H9 (cell line): ENCODE measurements at regions not wholly inside any gene's neighbourhood (a gene's known extent, or its start where the extent isn't known, plus 50 kb on each side); places are given as distances from the start of the nearest gene placed in this dataset.

ENCODE experiments used
- DNase-seq: peaks from one replicate; pipeline ENCODE4 v3.0.0-alpha.2; 2017
- H2AFZ ChIP-seq: one replicate; pipeline ENCODE4 v1.6.1; 2013; ENCODE audit warnings: mild to moderate bottlenecking, low read length, control low read depth, moderate library complexity
- H2AK5ac ChIP-seq: 2 replicates; pipeline ENCODE4 v1.6.1; 2013; ENCODE audit warnings: low read length, control low read depth, mixed read lengths; ENCODE audit not compliant: insufficient read length
- H2BK120ac ChIP-seq: one replicate; pipeline ENCODE4 v1.6.1; 2013; ENCODE audit warnings: low read depth, mild to moderate bottlenecking, low read length, control low read depth, inconsistent platforms; ENCODE audit not compliant: poor library complexity, severe bottlenecking
- H2BK12ac ChIP-seq: 2 replicates; pipeline ENCODE4 v1.6.1; 2013; ENCODE audit warnings: low read length, control low read depth, mixed read lengths, low read depth; ENCODE audit not compliant: insufficient read length
- H2BK15ac ChIP-seq: 2 replicates; pipeline ENCODE4 v1.6.1; 2013; ENCODE audit warnings: low read depth, low read length, control low read depth
- H2BK20ac ChIP-seq: one replicate; pipeline ENCODE4 v1.6.1; 2013; ENCODE audit warnings: low read depth, mild to moderate bottlenecking, low read length, control low read depth, inconsistent platforms; ENCODE audit not compliant: poor library complexity, severe bottlenecking
- H2BK5ac ChIP-seq: 2 replicates; pipeline ENCODE4 v1.6.1; 2013; ENCODE audit warnings: low read length, control low read depth, mixed read lengths; ENCODE audit not compliant: insufficient read length
- H3K14ac ChIP-seq: 2 replicates; pipeline ENCODE4 v1.6.1; 2013; ENCODE audit warnings: low read length, control low read depth; ENCODE audit not compliant: insufficient read depth
- H3K18ac ChIP-seq: 2 replicates; pipeline ENCODE4 v1.6.1; 2013; ENCODE audit warnings: low read depth, mild to moderate bottlenecking, mixed read lengths, low read length, control low read depth; ENCODE audit not compliant: insufficient read length
- H3K23ac ChIP-seq: 2 replicates; pipeline ENCODE4 v1.6.1; 2013; ENCODE audit warnings: low read length, control low read depth, mixed read lengths, low read depth; ENCODE audit not compliant: insufficient read length
- H3K23me2 ChIP-seq: 2 replicates; pipeline ENCODE4 v1.6.1; 2013; ENCODE audit warnings: low read depth, mild to moderate bottlenecking, mixed read lengths, low read length, control low read depth; ENCODE audit not compliant: insufficient read length, poor library complexity, severe bottlenecking
- H3K27ac ChIP-seq: 2 replicates; pipeline ENCODE4 v1.5.1; 2013; ENCODE audit warnings: low read length, control low read depth, mixed read lengths, low read depth; ENCODE audit not compliant: insufficient read length
- H3K27me3 ChIP-seq: 2 replicates; pipeline ENCODE4 v1.6.1; 2013; ENCODE audit warnings: low read length, control low read depth, inconsistent platforms; ENCODE audit not compliant: insufficient read depth
- H3K4ac ChIP-seq: 2 replicates; pipeline ENCODE4 v1.6.1; 2013; ENCODE audit warnings: low read depth, mild to moderate bottlenecking, control low read depth, inconsistent platforms, low read length, moderate library complexity
- H3K4me1 ChIP-seq: 2 replicates; pipeline ENCODE4 v1.6.1; 2013; ENCODE audit warnings: low read length, control low read depth, inconsistent platforms; ENCODE audit not compliant: insufficient read depth
- H3K4me2 ChIP-seq: 2 replicates; pipeline ENCODE4 v1.6.1; 2013; ENCODE audit warnings: low read length, control low read depth, mixed read lengths; ENCODE audit not compliant: insufficient read length, insufficient read depth
- H3K56ac ChIP-seq: 2 replicates; pipeline ENCODE4 v1.6.1; 2013; ENCODE audit warnings: low read depth, mild to moderate bottlenecking, mixed read lengths, low read length, control low read depth; ENCODE audit not compliant: insufficient read length
- H3K79me1 ChIP-seq: 2 replicates; pipeline ENCODE4 v1.6.1; 2013; ENCODE audit warnings: low read depth, mild to moderate bottlenecking, moderate library complexity, low read length, control low read depth, inconsistent platforms; ENCODE audit not compliant: insufficient read depth, poor library complexity, severe bottlenecking
- H3K79me2 ChIP-seq: 2 replicates; pipeline ENCODE4 v1.6.1; 2013; ENCODE audit warnings: low read length, control low read depth, inconsistent platforms; ENCODE audit not compliant: insufficient read depth
- H3K9ac ChIP-seq: 2 replicates; pipeline ENCODE4 v1.6.1; 2013; ENCODE audit warnings: low read length, control low read depth, mixed read lengths; ENCODE audit not compliant: insufficient read length; ENCODE audit errors: extremely low read depth
- H3K9me3 ChIP-seq: one replicate; pipeline ENCODE4 v1.6.1; 2013; ENCODE audit warnings: low read depth, low read length, inconsistent platforms; ENCODE audit not compliant: control insufficient read depth
- H3T11ph ChIP-seq: one replicate; pipeline ENCODE4 v1.6.1; 2013; ENCODE audit warnings: mild to moderate bottlenecking, low read length, control low read depth, inconsistent platforms
- H4K20me1 ChIP-seq: one replicate; pipeline ENCODE4 v1.6.1; 2013; ENCODE audit not compliant: control insufficient read depth, insufficient read length, insufficient read depth
- H4K5ac ChIP-seq: 2 replicates; pipeline ENCODE4 v1.6.1; 2013; ENCODE audit warnings: low read depth, mild to moderate bottlenecking, mixed read lengths, low read length, control low read depth; ENCODE audit not compliant: insufficient read length
- H4K8ac ChIP-seq: replicated peaks from 2 replicates; pipeline ENCODE4 v1.6.1; 2013; ENCODE audit warnings: low read length, control low read depth, mixed read lengths, low read depth; ENCODE audit not compliant: insufficient read length
- H4K91ac ChIP-seq: 2 replicates; pipeline ENCODE4 v1.6.1; 2013; ENCODE audit warnings: low read depth, mild to moderate bottlenecking, moderate library complexity, mixed read lengths, low read length, control low read depth; ENCODE audit not compliant: insufficient read length
- H3K27ac Mint-ChIP-seq, 3 experiments: 2 replicates in 2 of 3; 3 replicates in 1 of 3; pipeline ENCODE4 v1.8.0; 2020 to 2021; ENCODE audit warnings: mixed read lengths in 3 of 3, mild to moderate bottlenecking in 1 of 3, moderate library complexity in 1 of 3
- H3K27me3 Mint-ChIP-seq: 2 replicates; pipeline ENCODE4 v1.8.0; 2021; ENCODE audit warnings: low read depth, mild to moderate bottlenecking, moderate library complexity, mixed read lengths
- H3K36me3 Mint-ChIP-seq, 3 experiments: 2 replicates in 2 of 3; 3 replicates in 1 of 3; pipeline ENCODE4 v1.8.0; 2020 to 2021; ENCODE audit warnings: low read depth in 3 of 3, mixed read lengths in 3 of 3; ENCODE audit not compliant: insufficient read depth in 1 of 3
- H3K4me1 Mint-ChIP-seq, 2 experiments: 2 replicates each; pipeline ENCODE4 v1.8.0; 2020; ENCODE audit warnings: mixed read lengths in 2 of 2
- H3K4me3 Mint-ChIP-seq, 2 experiments: 2 replicates in 1 of 2; 3 replicates in 1 of 2; pipeline ENCODE4 v1.8.0; 2020 to 2021; ENCODE audit warnings: mild to moderate bottlenecking in 2 of 2, mixed read lengths in 2 of 2, moderate library complexity in 1 of 2
- H3K9me3 Mint-ChIP-seq, 2 experiments: 2 replicates in 1 of 2; 3 replicates in 1 of 2; pipeline ENCODE4 v1.8.0; 2020; ENCODE audit warnings: mild to moderate bottlenecking in 2 of 2, mixed read lengths in 2 of 2, moderate library complexity in 1 of 2
- CTCF ChIP-seq: fragments of 200-600 bp; sonication (generic); conservative IDR thresholded peaks from 3 replicates; pipeline ENCODE4 v1.8.0; 2021; ENCODE audit warnings: antibody characterized with exemption, mild to moderate bottlenecking
- WGBS: extraction: QIAGEN DNeasy Blood & Tissue Kit; methylation state at CpG from one replicate; pipeline ENCODE4 v1.1.7; 2013; ENCODE audit warnings: missing lambda C conversion rate, low lambda C conversion rate, mixed read lengths; ENCODE audit not compliant: insufficient read length; ENCODE audit errors: extremely low coverage; 5-methylcytosine and 5-hydroxymethylcytosine counted together

GRCh38 chr15:98439523-98439942, 208.8 kb upstream of the IGF1R start:
- Mint-ChIP-seq H3K27ac (no peak overlapping the region; a peak in 1 of 7 replicates), H3K27me3 (peaks cover 7% of the 10 kb centered on the region), H3K4me3 (no peak overlapping the region), H3K4me1 (peaks cover 3 to 9% of the 10 kb centered on the region in 2 experiments; a peak in 3 of 4 replicates), H3K9me3 (peaks cover 2 to 3% of the 10 kb centered on the region in 2 experiments; a peak in 2 of 5 replicates), H3K36me3 (no peaks in the 10 kb centered on the region)
- no peak overlapping the region for H4K91ac ChIP-seq
- no peak for DNase-seq
- H4K5ac ChIP-seq: no peak overlapping the region
- H3K27me3 ChIP-seq: no peaks in the 10 kb centered on the region
- no peak overlapping the region for H2BK5ac ChIP-seq
- no peak overlapping the region for H2BK12ac ChIP-seq
- H3K9ac ChIP-seq: no peak overlapping the region
- H3K9me3 ChIP-seq: no peaks in the 10 kb centered on the region
- H3K4me2 ChIP-seq: no peak overlapping the region
- H2AFZ ChIP-seq: no peak overlapping the region
- no peak overlapping the region for H3K56ac ChIP-seq
- no peak for TF ChIP-seq CTCF
- H3K14ac ChIP-seq: no peak overlapping the region
- H3K23me2 ChIP-seq: no peaks in the 10 kb centered on the region
- H2BK15ac ChIP-seq: no peak overlapping the region
- H3K18ac ChIP-seq: no peak overlapping the region
- no peak overlapping the region for H4K8ac ChIP-seq
- no peaks in the 10 kb centered on the region for H3K79me2 ChIP-seq
- no peak overlapping the region for H2BK120ac ChIP-seq
- H3K23ac ChIP-seq: no peak overlapping the region
- no peaks in the 10 kb centered on the region for H4K20me1 ChIP-seq
- H3T11ph ChIP-seq: no peak overlapping the region
- no CpG with 5 or more reads among the region's 6 CpGs for WGBS
- H3K4me1 ChIP-seq: no peaks in the 10 kb centered on the region
- H3K79me1 ChIP-seq: no peaks in the 10 kb centered on the region
- H3K4ac ChIP-seq: no peak overlapping the region
- H2BK20ac ChIP-seq: no peak overlapping the region
- H3K27ac ChIP-seq: no peak overlapping the region
- no peak overlapping the region for H2AK5ac ChIP-seq
